ENCODE measurements at regions not wholly inside any gene's neighbourhood (a gene's known extent, or its start where the extent isn't known, plus 50 kb on each side); places are given as distances from the start of the nearest gene placed in this dataset.
"Not testable (repeated sequence)": the region's sequence is repeated elsewhere in the genome, so short reads cannot be mapped to it uniquely, and the experiment has no call there.

DNA sequence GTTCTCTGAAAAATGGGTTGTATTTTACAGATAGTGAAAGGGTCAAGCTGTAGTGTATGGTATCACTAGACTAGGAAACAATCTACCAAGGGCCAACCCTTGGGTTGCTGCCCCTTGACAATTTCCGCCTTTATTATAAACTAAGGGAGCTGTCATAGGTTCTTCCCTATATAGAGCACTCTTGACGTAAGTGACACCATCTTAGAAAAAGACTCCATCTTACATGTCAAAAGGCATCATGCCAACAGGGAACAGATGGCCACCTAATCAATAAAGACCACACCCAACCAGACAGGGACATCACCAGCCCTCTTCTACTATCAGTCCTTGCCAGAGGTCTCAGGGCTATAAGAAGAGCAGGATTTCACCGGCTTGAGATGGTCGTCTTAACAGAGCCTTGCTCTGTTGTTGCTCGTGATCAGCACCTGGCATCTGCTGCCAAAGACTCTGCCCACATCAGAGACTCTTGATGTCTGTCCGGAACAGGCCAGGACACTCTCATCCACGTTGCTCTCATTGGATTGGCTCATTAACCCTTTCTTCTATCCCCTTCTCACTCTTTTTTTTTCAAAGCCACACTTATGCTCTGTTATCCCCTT lies 231.4 kb upstream of the PLGLB2 start:
- POLR2A ChIA-PET; ATAC-seq (ENCODE audit: low read depth); H3K79me2 ChIP-seq (ENCODE audit: control insufficient read depth, insufficient read depth, low read length); H2AFZ ChIP-seq (ENCODE audit: insufficient read depth, low read depth, low read length, poor library complexity, severe bottlenecking); H3K27me3 Mint-ChIP-seq; H3K27me3 ChIP-seq (replicated peaks in 1 of 4; ENCODE audit: control extremely low read depth in 1 of 4, control insufficient read depth in 3 of 4, insufficient read depth in 4 of 4, low read length in 3 of 4); H3K9ac ChIP-seq (ENCODE audit: low read length); H3K9me3 Mint-ChIP-seq (ENCODE audit: insufficient read depth); H3K4me3 Mint-ChIP-seq; H4K20me1 ChIP-seq (ENCODE audit: control insufficient read depth, insufficient read depth, low read length, poor library complexity, severe bottlenecking); CTCF ChIA-PET; H3K9me3 ChIP-seq (ENCODE audit: control extremely low read depth in 1 of 3, control insufficient read depth in 2 of 3, insufficient read depth in 1 of 3, low read length in 2 of 3); intact Hi-C loops (cut with micrococcal nuclease); H3K36me3 ChIP-seq (replicated peaks in 1 of 2; ENCODE audit: control extremely low read depth in 1 of 2, control insufficient read depth in 1 of 2, extremely low read depth in 1 of 2, insufficient read depth in 2 of 2, low read length in 1 of 2); H3K4me3 ChIP-seq (ENCODE audit: control extremely low read depth in 1 of 5, extremely low read depth in 1 of 5, insufficient read depth in 1 of 5, low read depth in 2 of 5, low read length in 4 of 5); H3K4me2 ChIP-seq (replicated peaks; ENCODE audit: low read depth, low read length, poor library complexity, severe bottlenecking): not testable (repeated sequence)
- WGBS (ENCODE audit: insufficient coverage) = 83% methylated on average over 5 of the region's 7 CpGs
- Histone ChIP-seq H3K4me1 (ENCODE audit: control insufficient read depth in 2 of 2, insufficient read depth in 2 of 2, low read length in 2 of 2) (peaks cover 34 to 54% of the 10 kb centered on the region in 2 donors), H3K27ac (ENCODE audit: low read length in 2 of 2) (peak overlapping the region; percentile 31 to 66)
- Mint-ChIP-seq H3K27ac (peak overlapping the region; percentile 86), H3K4me1 (peaks cover 34% of the 10 kb centered on the region)
- DNase-seq = peak; percentile 3

DNA sequence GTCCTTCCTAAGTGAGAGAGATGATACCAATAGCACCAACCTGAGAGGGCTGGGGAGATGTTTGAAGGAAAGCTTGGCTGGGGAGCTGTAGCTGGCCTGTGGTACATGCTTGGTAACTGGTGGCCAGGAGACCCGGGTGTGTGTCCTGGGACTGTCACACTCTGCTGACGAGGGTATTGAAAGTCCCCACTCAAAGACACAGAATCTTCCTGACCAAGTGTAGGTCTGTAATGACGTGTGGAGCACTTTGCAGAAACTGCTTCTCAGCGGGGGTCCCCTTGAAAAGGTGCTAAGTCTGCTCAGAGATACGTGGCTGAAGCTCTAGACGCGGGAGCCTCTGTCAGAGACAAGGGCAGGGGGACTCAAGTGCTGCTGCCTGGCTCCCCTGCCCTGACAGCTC lies 230.4 kb upstream of the PLGLB2 start:
- H3K4me2 ChIP-seq (replicated peaks; ENCODE audit: low read depth, low read length, poor library complexity, severe bottlenecking) = not testable (repeated sequence)

DNA sequence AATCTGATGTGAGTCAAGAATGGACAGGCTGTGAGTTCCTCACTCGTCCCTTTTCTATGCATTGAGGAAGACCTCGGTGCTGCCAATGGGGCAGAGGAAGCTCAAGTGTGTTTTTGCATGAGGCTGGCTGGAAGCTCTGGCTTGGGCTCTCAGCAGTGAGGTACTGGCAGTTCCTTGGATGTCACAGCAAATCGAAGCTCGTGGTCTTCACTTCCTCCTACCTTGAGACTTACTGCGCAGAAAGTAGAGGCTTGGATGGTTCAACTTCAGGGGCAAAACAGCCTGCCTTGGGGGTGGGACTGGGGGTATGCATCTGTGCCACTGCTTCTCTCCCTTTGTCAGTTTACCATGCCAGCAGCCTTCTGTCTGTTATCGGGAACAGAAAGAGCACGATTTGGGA lies 229.8 kb upstream of the PLGLB2 start:
- H3K27ac ChIP-seq (ENCODE audit: low read length in 2 of 2) = peak overlapping the region; percentile 92 to 93
- H3K27me3 Mint-ChIP-seq; H3K9ac ChIP-seq (ENCODE audit: low read length); H3K9me3 ChIP-seq (ENCODE audit: control extremely low read depth in 1 of 3, control insufficient read depth in 2 of 3, insufficient read depth in 1 of 3, low read length in 2 of 3); CTCF ChIA-PET; H3K36me3 ChIP-seq (replicated peaks in 1 of 2; ENCODE audit: control extremely low read depth in 1 of 2, control insufficient read depth in 1 of 2, extremely low read depth in 1 of 2, insufficient read depth in 2 of 2, low read length in 1 of 2); POLR2A ChIA-PET; H3K9me3 Mint-ChIP-seq (ENCODE audit: insufficient read depth); H3K4me2 ChIP-seq (replicated peaks; ENCODE audit: low read depth, low read length, poor library complexity, severe bottlenecking); H2AFZ ChIP-seq (ENCODE audit: insufficient read depth, low read depth, low read length, poor library complexity, severe bottlenecking); H3K79me2 ChIP-seq (ENCODE audit: control insufficient read depth, insufficient read depth, low read length); H3K4me3 ChIP-seq (ENCODE audit: control extremely low read depth in 1 of 5, extremely low read depth in 1 of 5, insufficient read depth in 1 of 5, low read depth in 2 of 5, low read length in 4 of 5); intact Hi-C loops (cut with micrococcal nuclease); H3K27me3 ChIP-seq (replicated peaks in 1 of 4; ENCODE audit: control extremely low read depth in 1 of 4, control insufficient read depth in 3 of 4, insufficient read depth in 4 of 4, low read length in 3 of 4); H4K20me1 ChIP-seq (ENCODE audit: control insufficient read depth, insufficient read depth, low read length, poor library complexity, severe bottlenecking): not testable (repeated sequence)
- ATAC-seq (ENCODE audit: low read depth) (peak; percentile 5), DNase-seq (peak; percentile 56)
- H3K27ac Mint-ChIP-seq = peak overlapping the region; percentile 96
- H3K4me3 Mint-ChIP-seq = peak overlapping the region; percentile 56
- H3K4me1 ChIP-seq (ENCODE audit: control insufficient read depth in 2 of 2, insufficient read depth in 2 of 2, low read length in 2 of 2) = peaks cover 41 to 69% of the 10 kb centered on the region in 2 donors
- peaks cover 43% of the 10 kb centered on the region for H3K4me1 Mint-ChIP-seq
- WGBS (ENCODE audit: insufficient coverage) = 74% methylated on average over 2 of the region's 7 CpGs

More for the DNA sequence above, 230.4 kb upstream of the PLGLB2 start:
- H3K79me2 ChIP-seq (ENCODE audit: control insufficient read depth, insufficient read depth, low read length); H4K20me1 ChIP-seq (ENCODE audit: control insufficient read depth, insufficient read depth, low read length, poor library complexity, severe bottlenecking); intact Hi-C loops (cut with micrococcal nuclease); H3K27me3 ChIP-seq (replicated peaks in 1 of 4; ENCODE audit: control extremely low read depth in 1 of 4, control insufficient read depth in 3 of 4, insufficient read depth in 4 of 4, low read length in 3 of 4); H3K9ac ChIP-seq (ENCODE audit: low read length); H3K9me3 Mint-ChIP-seq (ENCODE audit: insufficient read depth); POLR2A ChIA-PET; H3K36me3 ChIP-seq (replicated peaks in 1 of 2; ENCODE audit: control extremely low read depth in 1 of 2, control insufficient read depth in 1 of 2, extremely low read depth in 1 of 2, insufficient read depth in 2 of 2, low read length in 1 of 2); CTCF ChIA-PET; H2AFZ ChIP-seq (ENCODE audit: insufficient read depth, low read depth, low read length, poor library complexity, severe bottlenecking); H3K27me3 Mint-ChIP-seq; H3K9me3 ChIP-seq (ENCODE audit: control extremely low read depth in 1 of 3, control insufficient read depth in 2 of 3, insufficient read depth in 1 of 3, low read length in 2 of 3); H3K4me3 ChIP-seq (ENCODE audit: control extremely low read depth in 1 of 5, extremely low read depth in 1 of 5, insufficient read depth in 1 of 5, low read depth in 2 of 5, low read length in 4 of 5): not testable (repeated sequence)
- peak overlapping the region; percentile 66 to 75 for H3K27ac ChIP-seq (ENCODE audit: low read length in 2 of 2)
- WGBS (ENCODE audit: insufficient coverage) = no CpG with 5 or more reads among the region's 7 CpGs
- peak overlapping the region; percentile 96 for H3K27ac Mint-ChIP-seq
- DNase-seq = peak; percentile 20
- peaks cover 42% of the 10 kb centered on the region for H3K4me1 Mint-ChIP-seq
- peak overlapping the region; percentile 72 for H3K4me3 Mint-ChIP-seq
- ATAC-seq (ENCODE audit: low read depth) = peak; percentile 8
- H3K4me1 ChIP-seq (ENCODE audit: control insufficient read depth in 2 of 2, insufficient read depth in 2 of 2, low read length in 2 of 2) = peaks cover 41 to 63% of the 10 kb centered on the region in 2 donors

DNA sequence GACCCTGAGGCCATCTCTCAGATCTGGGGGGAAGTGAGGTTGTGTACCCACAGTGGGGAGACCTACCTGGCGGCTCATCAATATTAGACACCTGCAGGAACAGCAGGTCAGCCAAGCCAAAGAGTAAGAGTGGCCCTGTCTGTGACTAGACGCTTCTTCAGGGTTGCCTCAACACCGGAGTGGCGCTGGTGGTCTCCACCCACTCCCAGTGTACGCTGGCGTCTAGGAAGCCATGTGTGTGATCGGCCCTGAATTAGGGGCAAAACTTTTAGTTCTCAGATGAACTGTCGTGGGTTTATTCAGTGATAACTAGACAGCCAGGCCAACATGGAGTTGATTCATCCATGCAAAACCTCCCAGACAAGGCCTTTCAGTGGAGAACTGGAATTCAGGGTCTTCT lies 229.3 kb upstream of the PLGLB2 start:
- WGBS (ENCODE audit: insufficient coverage) = 60% methylated on average over 1 of the region's 8 CpGs
- H2AFZ ChIP-seq (ENCODE audit: insufficient read depth, low read depth, low read length, poor library complexity, severe bottlenecking); POLR2A ChIA-PET; H3K9ac ChIP-seq (ENCODE audit: low read length); H3K9me3 ChIP-seq (ENCODE audit: control extremely low read depth in 1 of 3, control insufficient read depth in 2 of 3, insufficient read depth in 1 of 3, low read length in 2 of 3); intact Hi-C loops (cut with micrococcal nuclease); H3K79me2 ChIP-seq (ENCODE audit: control insufficient read depth, insufficient read depth, low read length); H3K9me3 Mint-ChIP-seq (ENCODE audit: insufficient read depth); H3K4me2 ChIP-seq (replicated peaks; ENCODE audit: low read depth, low read length, poor library complexity, severe bottlenecking); ATAC-seq (ENCODE audit: low read depth); CTCF ChIA-PET; H4K20me1 ChIP-seq (ENCODE audit: control insufficient read depth, insufficient read depth, low read length, poor library complexity, severe bottlenecking); H3K4me3 ChIP-seq (ENCODE audit: control extremely low read depth in 1 of 5, extremely low read depth in 1 of 5, insufficient read depth in 1 of 5, low read depth in 2 of 5, low read length in 4 of 5); H3K27me3 Mint-ChIP-seq; H3K27me3 ChIP-seq (replicated peaks in 1 of 4; ENCODE audit: control extremely low read depth in 1 of 4, control insufficient read depth in 3 of 4, insufficient read depth in 4 of 4, low read length in 3 of 4); H3K36me3 ChIP-seq (replicated peaks in 1 of 2; ENCODE audit: control extremely low read depth in 1 of 2, control insufficient read depth in 1 of 2, extremely low read depth in 1 of 2, insufficient read depth in 2 of 2, low read length in 1 of 2): not testable (repeated sequence)
- Mint-ChIP-seq H3K4me1 (peaks cover 46% of the 10 kb centered on the region), H3K27ac (peak overlapping the region; percentile 96), H3K4me3 (peak overlapping the region; percentile 56)
- Histone ChIP-seq H3K4me1 (ENCODE audit: control insufficient read depth in 2 of 2, insufficient read depth in 2 of 2, low read length in 2 of 2) (peaks cover 41 to 74% of the 10 kb centered on the region in 2 donors), H3K27ac (ENCODE audit: low read length in 2 of 2) (peak overlapping the region; percentile 92 to 93)
- peak; percentile 31 for DNase-seq
